ENCODE measurements at regions not wholly inside any gene's neighbourhood (a gene's known extent, or its start where the extent isn't known, plus 50 kb on each side); places are given as distances from the start of the nearest gene placed in this dataset.
A peak's percentile ranks its signal among the peaks of the same experiment; 100 is the strongest.

DNA sequence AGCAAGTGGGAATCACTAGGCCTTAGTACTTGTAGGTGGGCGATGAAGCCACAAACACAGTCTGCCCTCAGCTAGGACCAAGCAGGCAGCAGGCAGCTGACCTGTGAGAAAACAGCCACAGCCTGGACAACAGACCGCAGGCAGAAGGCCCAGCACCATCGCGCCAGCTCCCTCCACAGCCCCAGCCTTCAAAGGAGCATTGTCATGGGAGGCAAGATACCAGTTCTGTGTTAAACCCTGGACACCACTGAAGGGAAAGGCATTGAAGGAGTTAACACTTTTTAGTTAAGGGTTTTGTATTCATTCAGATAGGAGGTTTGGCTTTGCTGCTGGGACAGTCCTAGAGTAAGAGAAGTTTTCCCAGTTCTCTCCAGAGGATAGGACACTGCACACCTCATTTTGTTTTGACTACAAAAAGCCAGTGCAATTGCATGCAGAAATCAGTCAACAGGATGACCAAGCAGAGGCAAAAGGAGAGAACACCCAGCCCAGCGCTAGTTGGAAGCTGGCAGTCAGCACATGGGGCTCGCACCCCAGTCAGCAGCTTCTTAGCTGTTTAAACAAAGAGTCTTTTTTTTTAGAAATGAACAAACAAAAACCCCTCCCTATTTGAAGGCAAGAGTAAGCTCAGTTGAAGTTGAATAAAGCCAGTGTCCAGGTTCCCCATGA, 286.1 kb upstream of the TPM1 start:
- H3K4me3 ChIP-seq (ENCODE audit: low read depth, low read length): no peak overlapping the region
- no peak for TF ChIP-seq CTCF (IDR thresholded peaks at IDR 0.05; ENCODE audit: low read depth, low read length)
- DNase-seq (ENCODE audit: low read depth, low spot score): no peak
- H3K27me3 ChIP-seq (ENCODE audit: control insufficient read depth, insufficient read depth, low read length): no peaks in the 10 kb centered on the region
- CTCF ChIA-PET: interaction anchor here (7.5 kb wide), 1 partner anchor 14 kb away, joined by 52 read pairs; no protein-coding TSS in a partner anchor
- POLR2A ChIA-PET: no interaction called here
- no peak overlapping the region for H3K27ac ChIP-seq (ENCODE audit: low read depth, low read length)
- H3K9me3 ChIP-seq (ENCODE audit: control insufficient read depth, insufficient read depth, low read length): no peaks in the 10 kb centered on the region

GRCh38 chr15:62756995-62757360, 285.6 kb upstream of the TPM1 start:
- POLR2A ChIA-PET: no interaction called here
- DNase-seq (ENCODE audit: low read depth, low spot score): no peak
- CTCF ChIA-PET: interaction anchor here (1.3 to 7.5 kb wide), 2 partner anchors 14 to 17 kb away, joined by 4 to 52 read pairs; no protein-coding TSS in a partner anchor
- Histone ChIP-seq H3K27ac (ENCODE audit: low read depth, low read length) (no peak overlapping the region), H3K4me3 (ENCODE audit: low read depth, low read length) (no peak overlapping the region), H3K9me3 (ENCODE audit: control insufficient read depth, insufficient read depth, low read length) (no peaks in the 10 kb centered on the region), H3K27me3 (ENCODE audit: control insufficient read depth, insufficient read depth, low read length) (no peaks in the 10 kb centered on the region)
- TF ChIP-seq CTCF (IDR thresholded peaks at IDR 0.05; ENCODE audit: low read depth, low read length): no peak

GRCh38 chr15:62757535-62757934, 285.0 kb upstream of the TPM1 start:
- ChIA-PET CTCF (interaction anchor here (1.3 to 7.5 kb wide), 2 partner anchors 15 to 17 kb away, joined by 4 to 52 read pairs; no protein-coding TSS in a partner anchor), POLR2A (interaction anchor here (0.7 to 1.2 kb wide), 6 partner anchors 71 to 401 kb away, joined by 3 to 4 read pairs (median 3); no protein-coding TSS in a partner anchor)
- Histone ChIP-seq H3K27me3 (ENCODE audit: control insufficient read depth, insufficient read depth, low read length) (no peaks in the 10 kb centered on the region), H3K4me3 (ENCODE audit: low read depth, low read length) (no peak overlapping the region), H3K27ac (ENCODE audit: low read depth, low read length) (peak overlapping the region; percentile 81), H3K9me3 (ENCODE audit: control insufficient read depth, insufficient read depth, low read length) (no peaks in the 10 kb centered on the region)
- no peak for TF ChIP-seq CTCF (IDR thresholded peaks at IDR 0.05; ENCODE audit: low read depth, low read length)
- DNase-seq (ENCODE audit: low read depth, low spot score): no peak

GRCh38 chr15:62758126-62758951, 284.2 kb upstream of the TPM1 start:
- POLR2A ChIA-PET: interaction anchor here (0.5 to 1.2 kb wide), 10 partner anchors 70 to 402 kb away, joined by 3 to 4 read pairs (median 3); partner anchors contain the start of gene TPM1
- peak overlapping the region; percentile 81 for H3K27ac ChIP-seq (ENCODE audit: low read depth, low read length)
- no peaks in the 10 kb centered on the region for H3K27me3 ChIP-seq (ENCODE audit: control insufficient read depth, insufficient read depth, low read length)
- CTCF ChIA-PET: interaction anchor here (1.3 to 7.5 kb wide), 2 partner anchors 16 to 18 kb away, joined by 4 to 52 read pairs; no protein-coding TSS in a partner anchor
- TF ChIP-seq CTCF (IDR thresholded peaks at IDR 0.05; ENCODE audit: low read depth, low read length): no peak
- DNase-seq (ENCODE audit: low read depth, low spot score): no peak
- H3K4me3 ChIP-seq (ENCODE audit: low read depth, low read length): 0 out of 2 replicates have a peak overlapping the region, but pooled peaks have one; percentile 10
- no peaks in the 10 kb centered on the region for H3K9me3 ChIP-seq (ENCODE audit: control insufficient read depth, insufficient read depth, low read length)

Data from AG04450 (cell line).